HG02870 (cell line): ENCODE measurements at regions not wholly inside any gene's neighbourhood (a gene's known extent, or its start where the extent isn't known, plus 50 kb on each side); places are given as distances from the start of the nearest gene placed in this dataset.

Source experiments
- ATAC-seq: cut with Tn5 transposase; IDR thresholded peaks from one replicate; pipeline ENCODE4 v1.9.1; 2021; ENCODE audit warnings: mild to moderate bottlenecking, moderate library complexity; ENCODE audit not compliant: unreplicated experiment

DNA sequence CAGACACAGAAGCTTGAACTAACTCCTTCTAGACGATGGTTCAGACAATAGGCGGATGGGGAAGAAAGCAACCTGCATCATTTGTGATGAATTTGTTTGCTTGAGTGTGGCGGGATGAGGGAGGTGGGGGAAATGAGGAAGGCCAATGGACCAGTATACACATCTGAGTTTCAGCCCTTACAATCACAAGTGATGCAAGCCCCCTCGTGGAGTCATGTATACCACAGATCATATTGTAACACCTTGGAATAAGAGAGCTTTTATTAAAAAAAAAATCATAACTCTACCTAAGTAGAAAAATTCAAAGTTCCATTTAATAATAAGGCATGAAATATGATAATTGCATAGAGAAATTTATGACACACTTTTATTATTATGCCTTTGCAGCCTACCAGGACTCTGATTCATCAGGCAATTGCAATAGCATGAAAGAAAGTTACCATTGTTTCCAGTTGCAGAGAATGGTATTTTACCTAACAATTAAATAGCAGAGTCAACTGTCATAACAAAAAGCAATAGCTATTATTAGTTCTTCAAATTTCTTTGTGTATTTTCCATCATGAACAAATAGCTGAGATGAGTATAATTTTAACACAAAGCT is 230.2 kb upstream of the AKR1E2 start:
- no peak for ATAC-seq

DNA sequence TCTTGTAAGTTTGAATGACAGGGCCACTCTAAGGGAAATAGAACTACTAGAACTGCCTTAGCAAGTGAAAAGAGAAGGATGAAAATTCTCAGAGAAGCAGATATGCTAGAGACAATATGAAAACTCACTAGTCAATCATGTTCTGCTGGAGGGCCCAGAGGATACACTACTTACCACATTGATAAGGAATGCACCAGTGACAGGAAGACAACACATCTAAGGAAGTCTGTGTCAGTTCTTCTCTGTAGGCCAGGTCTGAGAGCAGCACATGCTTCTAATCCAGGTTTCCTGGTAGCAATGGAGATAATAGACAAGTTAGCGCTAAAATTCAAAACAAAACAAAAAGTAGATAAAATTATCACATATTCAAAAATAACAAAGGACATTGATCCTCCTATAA is 235.2 kb upstream of the AKR1E2 start:
- ATAC-seq = no peak

DNA sequence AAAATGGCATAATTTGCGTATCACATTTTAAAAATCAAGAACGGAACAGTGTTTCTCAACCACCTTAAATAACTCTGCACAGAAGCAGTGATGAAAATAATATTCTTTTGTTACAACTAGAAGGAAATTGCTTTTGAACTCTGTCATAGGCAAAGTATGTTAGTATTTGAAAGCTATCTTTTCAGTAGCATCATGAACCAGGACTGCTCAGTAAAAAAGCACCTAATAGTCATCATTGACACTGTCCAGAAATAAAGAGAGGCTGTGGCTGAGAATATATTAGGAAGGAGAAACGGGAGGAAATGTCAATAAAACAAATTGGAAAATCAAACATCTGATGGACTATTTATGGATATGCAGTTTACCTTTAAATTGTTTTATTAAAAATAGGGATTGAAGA is 237.2 kb upstream of the AKR1E2 start:
- no peak for ATAC-seq

DNA sequence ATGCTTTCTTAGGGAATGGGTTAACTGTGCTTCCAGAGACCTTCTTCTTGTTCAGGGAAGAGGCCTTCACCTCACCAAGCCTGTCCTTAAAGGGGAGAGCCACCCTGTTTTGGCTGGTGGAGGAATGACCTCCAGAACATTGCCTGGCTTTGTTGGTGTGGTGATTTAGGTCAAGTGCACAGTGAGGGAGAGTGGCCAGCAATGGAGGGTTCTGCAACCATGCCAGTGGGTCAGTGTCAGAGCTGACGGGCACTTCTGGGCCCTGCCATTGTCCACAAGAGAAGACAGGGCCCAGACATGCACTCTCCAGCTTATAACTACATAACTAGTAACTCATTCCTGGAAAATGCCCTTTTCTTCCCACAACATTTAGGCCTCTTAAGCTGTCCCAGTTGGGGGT is 238.5 kb upstream of the AKR1E2 start:
- ATAC-seq = no peak

DNA sequence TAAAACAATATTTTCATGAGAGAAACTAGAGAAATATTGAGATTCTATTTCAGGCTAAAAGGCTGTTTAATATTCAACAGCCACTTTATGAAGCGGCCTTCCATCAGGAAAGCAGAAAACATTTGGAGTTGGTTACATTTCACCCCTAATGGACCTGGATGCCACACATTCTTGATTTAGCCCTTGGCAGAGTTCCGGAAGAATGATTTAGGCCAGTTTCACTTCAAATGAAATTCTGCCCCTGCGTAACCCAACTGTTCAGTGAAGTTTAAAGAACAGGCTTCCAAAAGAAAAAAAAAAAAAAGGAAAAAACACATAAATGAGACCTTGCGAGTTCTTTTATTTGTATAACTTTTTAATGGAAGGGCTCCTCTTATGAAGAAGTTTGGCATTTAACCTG is 239.2 kb upstream of the AKR1E2 start:
- ATAC-seq = no peak

DNA sequence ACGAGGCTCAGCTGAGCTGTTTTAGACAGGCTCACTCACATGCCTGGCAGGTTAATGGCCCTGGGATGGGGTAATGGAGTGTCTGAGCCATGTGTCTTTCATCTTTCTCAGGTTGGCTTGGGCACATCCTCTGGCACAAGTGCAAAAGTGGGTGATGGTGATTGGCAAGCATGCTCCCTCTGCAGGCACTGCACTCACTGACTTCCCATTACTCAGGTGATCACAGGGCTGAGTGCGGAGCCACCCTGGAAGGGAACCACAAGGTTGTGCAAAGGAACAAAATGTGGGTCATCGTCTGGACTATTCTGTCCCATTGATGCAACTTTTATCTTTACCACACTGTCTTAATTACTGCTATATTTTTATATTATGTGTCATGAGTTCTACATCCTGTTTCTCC is 244.1 kb upstream of the AKR1E2 start:
- ATAC-seq = no peak

DNA sequence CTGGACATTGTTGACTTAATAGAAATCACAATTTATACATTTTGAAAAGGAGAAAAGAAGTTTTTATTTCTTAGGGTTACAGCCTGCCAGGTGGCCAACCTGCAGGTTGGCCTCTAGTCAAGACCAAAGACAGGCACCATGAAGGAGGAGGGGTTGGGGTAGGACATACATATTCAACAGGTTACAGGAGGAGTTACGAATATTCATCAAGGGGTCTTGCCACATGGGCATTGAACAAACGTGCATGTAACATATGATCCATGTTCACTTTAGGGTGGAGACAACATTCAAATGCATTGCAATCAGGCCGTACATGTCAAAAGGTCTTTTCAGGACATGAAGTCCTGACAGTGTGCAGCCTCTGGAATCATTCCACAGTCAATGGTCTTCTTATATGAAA is 246.2 kb upstream of the AKR1E2 start:
- ATAC-seq = no peak

DNA sequence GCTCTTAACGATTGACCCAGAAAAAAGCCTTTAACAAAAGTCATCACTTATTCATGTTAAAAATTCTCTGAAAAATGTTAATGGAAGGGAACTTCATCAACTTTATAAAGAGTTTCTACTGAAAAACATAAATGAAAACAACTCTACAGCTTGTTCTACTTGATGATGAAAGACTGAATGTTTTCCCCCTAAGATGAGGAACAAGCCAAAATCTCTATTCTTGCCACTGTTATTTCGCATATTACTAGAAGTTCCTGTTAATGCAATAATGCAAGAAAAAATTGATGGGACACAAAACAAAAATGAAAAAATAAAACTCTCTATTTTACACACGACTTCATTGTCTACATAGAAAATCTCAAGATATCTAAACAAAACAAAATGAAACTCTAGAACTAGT is 249.8 kb upstream of the AKR1E2 start:
- no peak for ATAC-seq

DNA sequence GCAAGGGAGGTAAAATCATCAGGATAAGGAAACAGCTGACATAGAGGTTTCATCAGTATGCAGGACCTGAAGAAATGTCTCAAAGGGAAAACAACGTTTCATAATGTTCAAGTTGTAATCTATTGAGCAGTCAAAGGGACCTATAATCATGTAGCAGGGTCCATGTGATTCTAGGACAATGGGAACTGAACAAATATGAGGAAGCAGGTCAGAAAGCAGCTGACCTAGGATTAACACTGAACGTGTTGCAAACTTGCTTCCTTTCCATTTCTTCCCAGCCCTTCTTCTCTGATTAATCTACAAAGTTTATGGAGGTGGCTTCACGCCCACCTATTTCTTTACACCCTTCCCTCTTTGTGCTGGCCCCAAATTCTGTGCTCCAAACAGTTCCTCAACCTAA is 256.9 kb upstream of the AKR1E2 start:
- ATAC-seq = no peak

DNA sequence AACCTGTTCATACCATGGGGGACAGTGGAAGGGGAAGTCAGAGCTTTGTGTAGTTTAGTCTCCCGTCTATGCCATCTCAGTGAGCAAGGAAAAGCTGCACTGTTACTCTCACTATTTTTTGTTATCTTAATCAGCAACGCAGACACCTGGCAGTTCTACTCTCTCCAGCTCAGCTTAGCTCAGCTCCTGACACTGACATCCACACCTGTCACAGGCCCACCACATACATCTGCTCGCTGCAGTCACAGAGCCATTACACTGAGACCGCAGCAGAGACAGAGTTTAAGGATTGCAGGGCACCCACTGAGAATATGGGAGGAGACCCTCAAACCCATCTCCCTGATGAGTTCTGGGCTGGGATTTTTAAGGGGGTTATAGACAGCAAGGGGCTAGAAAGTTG is 257.3 kb upstream of the AKR1E2 start:
- no peak for ATAC-seq

DNA sequence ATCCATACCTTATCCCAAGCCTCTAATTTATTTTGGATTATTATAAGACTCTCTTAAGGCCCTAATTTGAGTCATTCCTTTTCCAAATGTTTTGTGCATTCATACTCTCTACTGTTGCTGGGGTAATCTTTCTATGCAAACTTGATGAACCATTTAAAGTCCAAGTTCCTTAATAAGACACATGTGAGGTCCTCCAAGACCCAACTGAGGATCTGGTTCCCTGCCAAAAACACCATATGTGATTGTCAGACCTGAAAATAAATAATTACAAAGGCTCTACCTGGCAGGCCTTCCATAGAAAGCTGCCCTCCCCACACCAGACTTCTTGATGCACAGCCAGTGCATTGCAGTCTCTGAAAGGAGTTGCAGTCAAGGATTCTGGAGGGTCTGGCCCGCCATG is 257.9 kb upstream of the AKR1E2 start:
- no peak for ATAC-seq

DNA sequence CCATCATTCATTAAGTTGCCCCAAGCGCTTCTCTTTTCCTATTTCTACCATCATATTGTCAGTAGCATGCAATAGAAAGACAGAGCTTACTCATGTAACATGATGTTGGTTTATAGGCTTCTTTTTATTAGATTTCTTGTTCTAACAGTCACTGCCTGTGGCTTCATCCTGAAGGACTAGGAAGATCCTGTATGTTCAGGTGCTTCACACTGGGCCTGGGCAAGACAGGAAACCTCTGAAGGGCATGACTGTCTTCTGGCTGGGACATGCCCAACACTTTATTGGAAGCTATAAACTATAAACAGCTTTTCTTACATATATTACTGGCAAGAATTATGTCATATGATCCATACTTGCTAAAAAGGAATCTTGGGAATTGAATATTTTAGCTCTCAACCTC is 258.4 kb upstream of the AKR1E2 start:
- no peak for ATAC-seq

DNA sequence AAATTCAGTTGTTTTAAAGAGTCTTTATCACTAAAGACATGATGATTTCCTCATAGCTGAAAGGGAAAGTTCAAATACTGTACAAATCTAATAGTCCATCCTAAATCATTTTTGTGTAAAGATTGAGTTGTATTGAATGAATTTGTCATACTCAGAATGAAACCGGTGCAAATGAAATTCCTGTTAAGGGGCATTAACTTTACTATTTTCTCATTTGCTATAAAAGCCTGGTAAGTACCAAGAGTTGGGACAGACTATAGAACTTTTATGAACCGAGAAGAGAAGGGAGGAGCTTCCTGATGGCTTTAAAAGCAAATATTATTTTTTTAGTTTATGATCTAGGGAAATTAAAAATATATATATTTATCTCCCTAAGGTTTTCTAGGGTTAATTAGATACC is 260.0 kb upstream of the AKR1E2 start:
- ATAC-seq = no peak

DNA sequence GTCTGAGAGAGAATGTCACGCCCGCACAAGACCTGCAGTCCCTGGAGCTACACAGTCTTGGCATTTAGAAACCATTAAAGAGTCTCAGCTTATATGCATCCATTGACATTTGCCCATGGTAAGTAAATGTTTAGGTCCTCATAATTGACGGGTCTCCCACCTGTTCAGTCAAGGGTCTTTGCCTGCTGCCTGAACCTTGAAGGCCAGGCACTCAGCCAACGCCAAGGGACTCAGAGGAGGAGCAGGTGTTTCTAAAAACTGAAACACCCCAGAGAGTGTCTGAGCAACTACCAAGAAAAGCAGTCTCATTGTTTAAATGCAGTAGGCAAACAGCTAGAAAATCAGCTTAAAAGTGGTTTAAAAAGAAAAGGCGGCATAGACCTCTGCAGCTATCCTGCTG is 264.7 kb upstream of the AKR1E2 start:
- ATAC-seq = no peak

DNA sequence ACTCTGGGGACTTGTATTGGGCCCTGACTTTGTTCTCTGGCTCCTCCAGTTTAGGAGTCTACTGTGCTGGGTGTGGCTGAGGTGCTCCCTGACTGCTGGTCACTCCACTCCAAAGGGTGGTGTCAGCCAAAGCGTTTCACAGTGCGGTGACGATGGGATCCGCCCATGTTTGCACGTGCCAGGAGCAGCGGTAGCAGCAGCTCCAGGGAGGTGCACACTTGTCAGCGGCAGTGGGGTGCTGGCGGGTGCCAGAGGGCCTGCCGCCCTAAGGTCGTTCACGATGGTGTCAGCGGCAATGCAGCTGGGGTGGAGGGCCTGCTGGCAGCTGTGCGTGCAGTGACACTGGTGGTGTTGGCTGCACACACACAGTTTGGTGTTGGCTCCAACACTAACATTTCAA is 268.5 kb upstream of the AKR1E2 start:
- no peak for ATAC-seq

DNA sequence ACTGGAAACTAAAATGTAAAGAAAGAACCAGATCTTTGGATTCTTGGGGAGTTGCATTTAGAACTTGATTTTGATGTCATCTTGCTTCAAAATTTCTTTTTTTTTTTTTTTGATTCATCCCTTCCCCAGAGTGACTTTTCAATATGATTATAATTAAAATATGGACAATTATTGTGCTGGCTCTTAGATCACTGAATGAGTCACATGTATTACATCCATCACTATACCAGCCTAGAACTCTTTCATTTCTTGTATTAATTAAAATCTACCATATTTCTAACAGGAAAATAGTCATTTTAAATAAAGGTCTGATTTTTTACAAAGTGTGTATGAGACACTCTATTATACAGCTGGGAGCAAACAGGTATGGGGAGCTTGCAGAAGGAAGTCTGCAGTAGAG is 269.5 kb upstream of the AKR1E2 start:
- ATAC-seq = no peak

DNA sequence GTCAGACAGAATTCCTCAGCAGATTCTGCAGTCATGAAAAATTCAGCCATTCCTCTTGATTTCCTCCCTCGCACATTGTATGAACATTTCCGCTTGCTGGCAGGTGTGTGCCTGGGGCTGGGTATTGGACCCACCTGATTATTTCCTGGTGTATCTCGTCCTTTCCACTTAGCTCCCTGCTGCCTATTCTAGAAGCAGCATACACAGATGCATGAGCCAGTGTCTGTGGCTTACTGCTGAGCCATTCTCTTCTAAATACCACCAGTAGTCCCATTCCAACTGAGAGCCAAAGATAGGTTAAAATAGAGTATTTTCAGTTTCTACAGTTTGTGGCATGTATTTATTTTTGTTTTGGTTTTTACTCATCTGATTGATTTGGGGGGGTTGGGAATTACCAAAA is 270.1 kb upstream of the AKR1E2 start:
- ATAC-seq = no peak

DNA sequence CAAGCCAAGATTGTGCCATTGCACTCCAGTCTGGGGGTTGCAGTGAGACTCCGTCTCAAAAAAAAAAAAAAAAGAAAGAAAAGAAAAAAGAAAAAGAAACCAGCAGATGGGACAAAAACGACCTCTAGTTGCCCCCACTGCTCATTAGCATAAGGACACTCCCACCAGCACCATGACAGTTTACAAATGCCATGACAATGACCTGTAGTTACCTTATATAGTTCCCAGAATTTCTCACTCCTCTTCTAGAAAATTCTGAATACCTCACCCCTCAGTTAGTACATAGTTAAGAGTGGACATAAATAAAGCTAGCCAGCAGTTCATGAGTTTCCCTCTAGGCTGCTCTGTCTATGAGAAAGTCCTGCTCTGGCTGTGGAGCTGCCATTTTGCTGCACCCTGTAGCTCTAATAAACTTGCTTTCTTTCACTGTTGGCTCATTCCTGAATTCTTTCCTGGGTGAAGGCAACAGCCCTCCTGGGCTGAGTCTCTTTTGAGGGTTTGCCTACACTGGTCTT is 276.8 kb upstream of the AKR1E2 start:
- no peak for ATAC-seq

DNA sequence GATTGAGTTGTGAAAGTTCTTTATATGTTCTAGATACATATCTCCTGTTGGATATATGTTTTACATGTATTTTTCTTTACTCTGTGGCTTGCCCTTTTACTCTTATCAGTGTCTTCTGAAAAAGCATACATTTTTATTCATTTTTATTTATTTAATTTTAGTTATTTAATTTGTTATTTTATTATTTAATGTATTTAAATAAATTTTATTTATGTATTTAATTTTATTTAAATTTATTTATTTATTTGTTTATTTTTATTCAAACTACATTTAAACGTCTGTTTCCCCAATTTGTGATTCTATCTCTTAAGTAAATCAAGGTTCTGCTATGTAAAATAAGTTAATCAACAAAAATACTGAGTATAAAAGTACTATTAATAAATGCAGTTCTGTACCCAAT is 279.1 kb upstream of the AKR1E2 start:
- no peak for ATAC-seq

DNA sequence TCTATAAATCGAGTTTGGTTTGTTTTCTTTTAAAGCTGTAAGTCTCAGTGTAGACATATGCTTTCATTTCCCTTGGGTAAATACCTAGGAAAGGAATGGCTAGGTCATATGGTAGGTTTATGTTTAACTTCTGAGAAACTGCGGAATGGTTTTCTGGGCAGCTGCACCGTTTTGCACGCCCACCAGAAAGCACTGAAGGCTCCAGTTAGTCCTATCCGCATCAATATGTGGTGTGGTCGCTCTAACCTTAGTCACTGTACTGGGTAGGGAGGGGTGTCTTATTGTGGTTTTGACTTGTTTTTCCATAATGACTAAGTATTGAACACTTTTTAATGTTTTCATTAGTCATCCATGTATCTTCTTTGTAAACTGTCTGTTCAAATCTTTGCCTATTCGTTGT is 279.5 kb upstream of the AKR1E2 start:
- no peak for ATAC-seq

DNA sequence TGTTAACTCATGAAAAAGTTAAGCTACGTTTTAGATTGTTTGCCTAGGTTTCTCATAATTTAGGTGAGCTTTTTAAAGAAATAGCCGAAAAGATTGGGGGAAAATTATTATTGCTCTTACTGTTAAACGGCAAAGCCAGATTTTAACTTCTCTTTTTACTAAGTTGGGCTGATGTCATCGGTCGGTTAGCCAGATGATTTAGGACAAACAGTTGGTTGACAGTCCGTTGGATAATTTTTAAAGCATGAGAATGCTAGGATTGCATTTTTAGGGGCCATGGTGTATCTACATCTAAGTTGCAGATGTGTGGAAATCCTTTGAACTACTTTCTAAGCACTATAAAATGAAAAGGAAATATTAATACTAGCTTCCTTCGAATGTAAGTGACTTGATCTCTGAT is 280.9 kb upstream of the AKR1E2 start:
- ATAC-seq = no peak

DNA sequence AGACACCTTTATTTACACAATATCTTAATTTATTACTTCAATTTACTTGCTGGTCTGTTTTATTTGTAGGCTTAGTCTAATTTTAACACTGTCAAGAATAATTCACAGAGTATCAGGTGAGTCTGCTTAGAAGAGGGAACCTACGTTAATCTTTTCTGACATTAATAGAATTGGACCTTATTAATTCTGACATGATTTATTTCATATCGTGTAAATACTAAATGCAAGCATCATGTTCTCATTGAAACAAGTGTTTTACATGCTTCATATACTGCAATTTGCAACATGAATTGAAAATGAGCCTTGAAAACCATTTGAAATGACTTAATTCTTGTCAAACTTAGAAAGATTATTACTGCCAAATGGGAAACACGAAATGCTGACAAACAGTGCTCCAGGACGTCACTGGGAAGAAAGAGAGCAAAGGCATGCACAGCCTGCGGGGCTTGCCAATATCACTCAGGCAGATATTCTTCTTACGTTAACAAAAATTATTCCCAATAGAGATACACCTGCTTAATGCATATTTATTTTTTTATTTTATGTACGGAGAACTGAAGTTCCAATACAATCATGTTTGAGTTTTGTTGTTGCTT is 282.0 kb upstream of the AKR1E2 start:
- no peak for ATAC-seq

DNA sequence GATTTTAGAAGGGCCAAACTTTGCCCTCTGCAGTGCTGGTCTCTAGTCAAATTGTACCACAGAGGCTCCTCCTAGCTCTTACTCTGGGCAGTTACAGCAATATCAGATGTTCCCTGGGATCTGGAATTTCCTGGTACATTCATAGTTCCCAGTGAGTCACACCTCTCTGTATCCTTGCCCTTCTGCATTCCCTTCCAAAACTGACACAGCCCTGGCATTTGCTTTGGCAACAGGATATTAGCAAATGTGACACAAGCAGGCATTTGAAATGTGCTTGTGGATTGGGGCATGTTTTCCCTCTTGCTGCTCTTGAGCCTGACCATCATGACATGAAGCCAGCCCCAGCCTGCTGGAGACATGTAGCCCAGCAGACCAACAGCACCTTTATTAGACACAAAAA is 284.7 kb upstream of the AKR1E2 start:
- no peak for ATAC-seq
